Endodermal cell (in vitro differentiated cells): ENCODE measurements at regions not wholly inside any gene's neighbourhood (a gene's known extent, or its start where the extent isn't known, plus 50 kb on each side); places are given as distances from the start of the nearest gene placed in this dataset.

Experiments
- DNase-seq: peaks from one replicate; pipeline ENCODE4 v3.0.0-alpha.2; 2017
- H3K27ac ChIP-seq: 2 replicates; pipeline ENCODE4 v1.5.1; 2013; ENCODE audit warnings: mild to moderate bottlenecking, low read depth, low read length, moderate library complexity
- H3K27me3 ChIP-seq: 2 replicates; pipeline ENCODE4 v1.6.1; 2013; ENCODE audit warnings: mild to moderate bottlenecking, low read length, moderate library complexity; ENCODE audit not compliant: insufficient read depth, control insufficient read depth, poor library complexity, severe bottlenecking
- H3K36me3 ChIP-seq: 2 replicates; pipeline ENCODE4 v1.7.0; 2013; ENCODE audit warnings: mild to moderate bottlenecking, low read length, moderate library complexity; ENCODE audit not compliant: control insufficient read depth, insufficient read depth
- H3K4me1 ChIP-seq: one replicate; pipeline ENCODE4 v1.7.0; 2013; ENCODE audit warnings: low read length; ENCODE audit not compliant: control insufficient read depth, insufficient read depth
- H3K4me3 ChIP-seq: 2 replicates; pipeline ENCODE4 v1.5.1; 2013; ENCODE audit warnings: mild to moderate bottlenecking, low read length, moderate library complexity
- H3K9ac ChIP-seq: 2 replicates; pipeline ENCODE4 v1.6.1; 2013; ENCODE audit warnings: mild to moderate bottlenecking, low read length, moderate library complexity; ENCODE audit not compliant: poor library complexity, severe bottlenecking; ENCODE audit errors: extremely low read depth
- H3K9me3 ChIP-seq: 2 replicates; pipeline ENCODE4 v1.6.1; 2013; ENCODE audit warnings: mild to moderate bottlenecking, low read length, moderate library complexity; ENCODE audit not compliant: control insufficient read depth
- H3K27ac Mint-ChIP-seq: 2 replicates; pipeline ENCODE4 v1.8.0; 2020; ENCODE audit warnings: mixed read lengths
- H3K27me3 Mint-ChIP-seq: 2 replicates; pipeline ENCODE4 v1.8.0; 2021; ENCODE audit warnings: mild to moderate bottlenecking, mixed read lengths; ENCODE audit not compliant: insufficient read depth
- H3K36me3 Mint-ChIP-seq: 2 replicates; pipeline ENCODE4 v1.8.0; 2020; ENCODE audit warnings: low read depth, mixed read lengths
- H3K4me1 Mint-ChIP-seq: 2 replicates; pipeline ENCODE4 v1.8.0; 2020; ENCODE audit warnings: mixed read lengths
- H3K4me3 Mint-ChIP-seq: 2 replicates; pipeline ENCODE4 v1.8.0; 2020; ENCODE audit warnings: mild to moderate bottlenecking, moderate library complexity, mixed read lengths
- H3K9me3 Mint-ChIP-seq: 2 replicates; pipeline ENCODE4 v1.8.0; 2020; ENCODE audit warnings: mild to moderate bottlenecking, mixed read lengths
- CTCF ChIP-seq: fragments of 200-600 bp; sonication (generic); conservative IDR thresholded peaks from 2 replicates; pipeline ENCODE4 v1.5.0; 2021; ENCODE audit warnings: antibody characterized with exemption, mild to moderate bottlenecking
- WGBS, 2 experiments: methylation state at CpG; one replicate each; pipeline versions ENCODE4 v1.1.5 to v1.1.7; 2013; ENCODE audit warnings: missing lambda C conversion rate in 2 of 2, mixed read lengths in 1 of 2; ENCODE audit not compliant: insufficient coverage in 1 of 2, insufficient read length in 1 of 2; 5-methylcytosine and 5-hydroxymethylcytosine counted together

- peaks cover 3% of the 10 kb centered on the region for H3K27me3 Mint-ChIP-seq
- H3K36me3 Mint-ChIP-seq = no peaks in the 10 kb centered on the region
- Histone ChIP-seq H3K27ac (no peak overlapping the region), H3K36me3 (no peaks in the 10 kb centered on the region), H3K9me3 (no peaks in the 10 kb centered on the region), H3K4me1 (no peaks in the 10 kb centered on the region), H3K27me3 (no peaks in the 10 kb centered on the region), H3K9ac (no peak overlapping the region), H3K4me3 (no peak overlapping the region)
- no peak overlapping the region for H3K4me3 Mint-ChIP-seq
- H3K4me1 Mint-ChIP-seq = peaks cover 15% of the 10 kb centered on the region
- H3K9me3 Mint-ChIP-seq = no peaks in the 10 kb centered on the region
- DNase-seq = no peak
- TF ChIP-seq CTCF = no peak
- WGBS, 2 experiments = 84 to 93% methylated on average over 3 to 4 of the region's 4 CpGs
- no peak overlapping the region for H3K27ac Mint-ChIP-seq
Observed at GRCh38 chr21:35401476-35401875, 352.4 kb upstream of the RUNX1 start.

DNA sequence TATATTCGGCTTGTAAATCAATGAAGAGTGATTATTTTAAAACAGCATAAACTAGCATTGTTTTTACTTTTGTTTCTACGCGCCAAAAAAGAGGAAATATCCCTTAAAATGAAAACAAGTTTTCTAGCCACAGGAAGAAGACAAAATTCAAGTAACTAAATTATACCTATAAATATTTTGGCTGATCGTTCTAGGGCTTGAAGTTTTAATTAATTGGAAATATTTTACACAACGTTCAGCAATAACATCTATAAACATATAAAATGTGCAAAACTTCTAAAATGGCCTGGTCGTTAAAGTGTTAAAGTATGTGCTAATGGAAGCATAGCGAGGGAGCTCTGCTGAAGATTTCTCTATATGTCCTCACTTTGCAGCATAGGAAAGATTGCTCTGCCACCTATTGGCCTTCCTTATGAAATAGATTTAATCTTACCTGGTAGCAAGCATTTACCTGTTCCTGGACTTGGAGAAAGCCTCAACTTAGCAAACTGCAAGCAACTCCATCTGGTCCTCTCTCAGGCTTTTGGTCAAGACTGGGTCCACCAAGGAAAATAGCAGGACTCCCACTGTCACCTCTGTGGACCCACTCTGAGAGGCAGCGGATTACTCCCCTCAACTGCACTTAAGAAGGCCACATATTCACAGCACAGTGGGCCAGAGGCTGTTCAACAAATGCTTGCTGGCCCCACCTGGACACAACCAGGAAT, 351.3 kb upstream of the RUNX1 start:
- Histone ChIP-seq H3K9ac (no peak overlapping the region), H3K27ac (no peak overlapping the region), H3K27me3 (no peaks in the 10 kb centered on the region), H3K4me3 (no peak overlapping the region), H3K4me1 (no peaks in the 10 kb centered on the region), H3K9me3 (no peaks in the 10 kb centered on the region), H3K36me3 (no peaks in the 10 kb centered on the region)
- peak; percentile 57 for DNase-seq
- H3K4me3 Mint-ChIP-seq = no peak overlapping the region
- no peaks in the 10 kb centered on the region for H3K36me3 Mint-ChIP-seq
- H3K27ac Mint-ChIP-seq = no peak overlapping the region
- H3K9me3 Mint-ChIP-seq = no peaks in the 10 kb centered on the region
- H3K4me1 Mint-ChIP-seq = peaks cover 15% of the 10 kb centered on the region
- 63 to 76% methylated on average over 2 to 5 of the region's 8 CpGs for WGBS, 2 experiments
- TF ChIP-seq CTCF = peak; percentile 78
- H3K27me3 Mint-ChIP-seq = peaks cover 3% of the 10 kb centered on the region

DNA sequence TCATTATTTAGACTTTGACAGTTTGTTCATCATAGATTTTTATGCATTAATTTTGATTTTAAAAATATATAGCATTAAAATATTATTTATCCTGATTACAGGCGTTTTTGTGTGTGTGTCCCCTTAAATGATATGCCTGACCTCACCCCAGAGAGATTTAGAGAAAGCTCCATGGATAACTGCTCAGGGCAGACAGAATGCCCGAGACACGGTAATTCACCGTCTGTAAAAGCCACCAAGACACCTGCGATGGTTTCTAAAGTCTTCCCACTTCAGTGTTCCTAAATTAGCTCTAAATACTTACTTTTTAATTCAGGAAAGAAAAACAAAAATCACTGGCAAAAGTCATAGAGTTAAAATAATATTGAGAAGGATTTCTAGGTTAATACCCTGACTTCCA, 350.6 kb upstream of the RUNX1 start:
- Mint-ChIP-seq H3K27ac (no peak overlapping the region), H3K9me3 (no peaks in the 10 kb centered on the region), H3K4me3 (no peak overlapping the region), H3K4me1 (peaks cover 15% of the 10 kb centered on the region), H3K27me3 (peaks cover 3% of the 10 kb centered on the region), H3K36me3 (no peaks in the 10 kb centered on the region)
- DNase-seq = no peak
- H3K36me3 ChIP-seq = no peaks in the 10 kb centered on the region
- no peaks in the 10 kb centered on the region for H3K9me3 ChIP-seq
- no peak overlapping the region for H3K9ac ChIP-seq
- H3K27me3 ChIP-seq = no peaks in the 10 kb centered on the region
- no peaks in the 10 kb centered on the region for H3K4me1 ChIP-seq
- 90% methylated on average over 3 to 5 of the region's 5 CpGs for WGBS, 2 experiments
- H3K27ac ChIP-seq = no peak overlapping the region
- no peak for TF ChIP-seq CTCF
- no peak overlapping the region for H3K4me3 ChIP-seq
